ENCODE measurements at regions not wholly inside any gene's neighbourhood (a gene's known extent, or its start where the extent isn't known, plus 50 kb on each side); places are given as distances from the start of the nearest gene placed in this dataset.
"Not testable (repeated sequence)": the region's sequence is repeated elsewhere in the genome, so short reads cannot be mapped to it uniquely, and the experiment has no call there.

DNA sequence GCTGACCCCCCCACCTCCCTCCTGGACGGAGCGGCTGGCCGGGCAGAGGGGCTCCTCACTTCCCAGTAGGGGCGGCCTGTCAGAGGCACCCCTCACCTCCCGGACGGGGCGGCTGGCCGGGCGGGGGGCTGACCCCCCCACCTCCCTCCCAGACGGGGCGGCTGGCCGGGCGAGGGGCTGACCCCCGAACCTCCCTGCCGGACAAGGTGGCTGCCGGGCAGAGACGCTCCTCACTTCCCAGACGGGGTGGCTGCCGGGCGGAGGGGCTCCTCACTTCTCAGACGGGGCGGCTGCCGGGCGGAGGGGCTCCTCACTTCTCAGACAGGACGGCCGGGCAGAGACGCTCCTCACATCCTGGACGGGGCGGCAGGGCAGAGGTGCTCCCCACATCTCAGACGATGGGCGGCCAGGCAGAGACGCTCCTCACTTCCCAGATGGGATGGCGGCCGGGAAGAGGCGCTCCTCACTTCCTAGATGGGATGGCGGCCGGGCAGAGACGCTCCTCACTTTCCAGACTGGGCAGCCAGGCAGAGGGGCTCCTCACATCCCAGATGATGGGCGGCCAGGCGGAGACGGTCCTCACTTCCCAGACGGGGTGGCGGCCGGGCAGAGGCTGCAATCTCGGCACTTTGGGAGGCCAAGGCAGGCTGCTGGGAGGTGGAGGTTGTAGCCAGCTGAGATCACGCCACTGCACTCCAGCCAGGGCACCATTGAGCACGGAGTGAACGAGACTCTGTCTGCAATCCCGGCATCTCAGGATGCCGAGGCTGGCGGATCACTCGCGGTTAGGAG is 66.2 kb upstream of the PAPPA2 start:
- not testable (repeated sequence) for DNase-seq (ENCODE audit: low read depth, low spot score)

GRCh38 chr1:176391621-176392020 is 71.4 kb upstream of the PAPPA2 start:
- no peak for DNase-seq (ENCODE audit: low read depth, low spot score)

GRCh38 chr1:176384841-176385240 is 78.1 kb upstream of the PAPPA2 start:
- no peak for DNase-seq (ENCODE audit: low read depth, low spot score)

DNA sequence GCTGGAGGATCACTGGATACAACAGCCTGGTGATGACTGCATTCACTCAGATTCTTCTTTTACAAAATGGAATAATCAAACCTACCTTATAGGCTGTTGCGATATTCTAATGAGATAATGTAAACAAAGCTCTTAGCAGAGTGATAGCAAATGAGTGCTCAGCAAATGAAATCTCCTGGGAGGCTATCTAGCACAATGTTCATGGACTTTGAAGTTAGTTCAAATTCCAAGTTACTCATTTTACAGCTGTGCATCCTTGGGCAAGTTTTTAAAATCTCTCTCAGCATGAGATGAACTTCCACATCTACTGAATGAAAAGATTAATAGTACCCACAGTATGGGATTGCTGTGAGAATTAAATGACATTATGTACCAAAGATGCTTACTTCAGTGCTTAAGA is 80.8 kb upstream of the PAPPA2 start:
- DNase-seq (ENCODE audit: low read depth, low spot score): no peak

DNA sequence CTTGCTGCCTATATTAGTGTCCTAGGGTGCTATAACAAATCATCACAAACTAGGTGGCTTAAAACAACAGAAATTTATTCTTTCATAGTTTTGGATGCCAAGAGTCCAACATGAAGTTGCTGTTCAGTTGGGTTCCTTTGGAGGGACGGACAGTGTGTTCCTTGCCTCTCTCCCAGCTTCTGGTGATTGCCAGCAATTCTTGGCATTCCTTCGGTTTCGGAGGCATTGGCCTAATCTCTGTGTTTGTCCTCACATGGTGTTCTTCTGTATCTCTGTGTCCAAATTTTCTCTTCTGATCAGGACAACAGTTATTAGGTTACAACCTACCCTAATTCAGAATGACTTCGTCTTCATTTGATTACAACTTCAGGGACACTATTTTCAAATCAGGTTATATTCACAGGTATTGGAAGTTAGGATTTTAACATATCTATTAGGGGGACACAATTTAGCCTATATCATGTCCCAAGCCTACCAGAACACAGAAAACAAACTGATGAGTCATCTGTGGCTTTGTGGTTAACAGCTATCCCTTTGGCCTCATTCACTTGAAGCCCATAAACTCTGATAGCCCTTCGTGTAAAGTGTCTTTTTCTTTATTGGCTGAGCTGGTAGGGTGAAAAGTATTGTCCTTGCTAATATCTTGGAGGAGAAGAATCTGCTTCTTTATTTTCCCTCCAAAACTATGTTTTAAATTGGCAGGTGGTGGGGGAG is 83.2 kb upstream of the PAPPA2 start:
- DNase-seq (ENCODE audit: low read depth, low spot score): no peak

DNA sequence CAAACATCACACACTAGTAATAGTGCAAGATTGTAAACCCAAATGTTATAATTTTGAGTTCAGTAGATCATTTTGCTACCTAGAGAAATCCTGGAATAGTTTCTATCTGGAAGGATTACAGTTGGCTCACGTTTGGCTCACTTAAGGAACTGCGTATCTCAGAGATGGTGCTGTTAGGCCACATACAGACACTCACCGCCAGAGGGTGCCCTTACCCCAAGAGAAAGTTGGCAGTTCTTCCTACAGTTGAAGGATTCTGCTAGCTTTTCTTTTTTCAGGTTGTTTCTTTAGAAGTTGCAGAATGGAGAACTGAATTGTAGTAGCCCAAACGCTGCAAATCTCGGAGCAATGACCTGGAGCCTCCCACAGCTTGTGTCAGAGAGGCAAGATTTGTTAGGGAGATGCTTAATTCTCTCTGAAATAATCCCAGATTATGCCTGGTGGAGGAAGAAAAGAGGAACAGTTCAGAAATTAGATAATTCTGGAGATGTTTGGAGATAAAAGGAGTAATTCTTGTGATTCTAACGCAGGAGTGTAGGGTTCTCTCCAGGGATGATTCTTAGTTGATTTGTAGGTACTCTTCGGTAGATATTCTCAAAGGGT is 87.9 kb upstream of the PAPPA2 start:
- peak; percentile 13 for DNase-seq (ENCODE audit: low read depth, low spot score)

DNA sequence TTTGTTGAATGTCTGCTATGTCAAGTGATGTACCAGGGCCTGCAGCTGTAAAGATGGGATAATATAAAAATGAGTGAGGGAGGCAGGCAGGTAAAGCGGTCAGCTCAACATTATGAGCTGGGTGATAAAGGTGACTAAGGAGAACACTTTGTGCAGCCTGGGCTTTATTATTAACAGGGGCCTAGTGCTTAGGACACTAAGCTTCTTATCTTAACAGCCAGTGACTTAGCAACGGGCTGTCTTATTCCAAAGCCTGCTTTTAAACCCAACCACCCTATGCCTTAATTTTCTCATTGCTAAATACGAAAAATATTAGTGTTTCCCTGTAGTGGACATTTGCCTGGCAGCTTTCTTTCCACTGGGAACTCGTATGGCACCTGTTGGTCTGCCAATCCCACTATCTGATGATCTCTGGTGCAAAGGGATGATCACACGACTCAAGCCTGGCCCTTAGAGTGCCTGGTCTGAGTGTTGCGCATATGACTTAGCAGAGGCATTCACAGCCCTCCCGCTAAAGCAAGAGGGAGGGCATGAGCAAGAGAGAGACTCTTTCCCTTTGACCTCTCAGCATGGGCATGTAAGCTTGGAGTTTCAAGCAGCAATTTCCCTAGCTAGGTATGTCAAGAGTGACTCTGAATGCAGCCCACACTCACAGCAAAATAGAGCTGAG is 98.6 kb upstream of the PAPPA2 start:
- DNase-seq (ENCODE audit: low read depth, low spot score): no peak

- not testable (repeated sequence) for DNase-seq (ENCODE audit: low read depth, low spot score)
Measured at GRCh38 chr1:176349135-176349715, 113.8 kb upstream of the PAPPA2 start.

GRCh38 chr1:176341656-176342055 is 121.3 kb upstream of the PAPPA2 start:
- DNase-seq (ENCODE audit: low read depth, low spot score): no peak

DNA sequence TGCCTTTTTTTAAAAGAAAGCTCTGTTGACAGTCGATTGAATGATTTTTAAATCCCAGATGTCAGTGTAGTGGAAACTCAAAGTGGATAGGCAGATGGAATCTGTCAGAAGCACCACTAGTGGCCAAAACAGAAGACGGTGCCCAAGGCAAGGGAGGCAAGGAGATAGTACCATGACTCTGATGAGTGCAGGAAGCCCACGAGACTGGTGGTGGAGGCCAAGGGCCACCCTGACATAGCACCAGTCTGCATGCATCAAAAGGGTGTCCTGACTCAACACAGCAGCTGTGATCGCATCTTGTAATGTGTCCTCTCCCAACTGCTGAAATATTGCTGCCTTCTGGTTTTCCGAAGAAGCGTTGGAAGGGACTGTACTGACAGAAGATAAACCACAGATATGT is 124.1 kb upstream of the PAPPA2 start:
- DNase-seq (ENCODE audit: low read depth, low spot score): no peak

DNA sequence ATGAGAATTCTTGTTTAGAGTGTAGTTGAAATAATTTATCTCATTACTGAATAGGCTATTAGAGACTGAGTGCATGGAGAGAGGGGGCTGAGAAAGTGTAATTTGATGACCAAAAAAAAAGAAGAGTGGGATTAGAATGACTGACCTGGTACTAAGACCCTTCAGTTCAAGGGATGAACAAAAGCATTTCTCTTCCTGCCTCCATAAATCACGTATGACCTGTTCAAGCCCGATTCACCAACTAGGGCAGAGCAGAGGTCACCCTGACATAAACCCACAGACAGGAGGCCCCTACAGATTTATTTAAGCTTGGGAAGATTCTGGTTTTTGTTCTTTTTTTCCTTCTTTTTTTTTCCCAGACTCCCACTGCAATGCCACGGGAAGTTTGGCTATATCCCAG is 123.7 kb upstream of the COP1 start:
- DNase-seq (ENCODE audit: low read depth, low spot score): no peak

GRCh38 chr1:176325664-176326063 is 118.6 kb upstream of the COP1 start:
- DNase-seq (ENCODE audit: low read depth, low spot score): no peak

GRCh38 chr1:176323472-176323871 is 116.4 kb upstream of the COP1 start:
- DNase-seq (ENCODE audit: low read depth, low spot score): no peak

GRCh38 chr1:176315519-176316220 is 108.6 kb upstream of the COP1 start:
- no peak for DNase-seq (ENCODE audit: low read depth, low spot score)

GRCh38 chr1:176296602-176297001 is 89.5 kb upstream of the COP1 start:
- not testable (repeated sequence) for DNase-seq (ENCODE audit: low read depth, low spot score)

DNA sequence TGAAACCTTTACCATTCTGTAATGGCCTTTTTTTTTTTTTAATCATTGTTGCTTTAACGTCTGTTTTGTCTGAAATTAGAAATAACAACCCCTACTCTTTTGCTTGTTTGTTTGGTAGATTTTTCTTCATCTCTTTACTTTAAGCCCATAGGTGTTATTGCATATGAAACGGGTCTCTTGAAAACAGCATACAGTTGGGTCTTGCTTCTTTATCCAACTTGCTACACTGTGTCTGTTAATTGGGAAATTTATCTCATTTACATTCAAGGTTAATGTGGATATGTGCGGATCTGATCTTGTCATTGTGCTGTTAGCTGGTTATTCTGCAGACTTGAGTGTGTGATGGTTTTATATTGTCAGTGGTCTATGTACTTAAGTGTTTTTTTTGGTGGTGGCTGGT is 78.9 kb upstream of the COP1 start:
- DNase-seq (ENCODE audit: low read depth, low spot score): no peak

DNA sequence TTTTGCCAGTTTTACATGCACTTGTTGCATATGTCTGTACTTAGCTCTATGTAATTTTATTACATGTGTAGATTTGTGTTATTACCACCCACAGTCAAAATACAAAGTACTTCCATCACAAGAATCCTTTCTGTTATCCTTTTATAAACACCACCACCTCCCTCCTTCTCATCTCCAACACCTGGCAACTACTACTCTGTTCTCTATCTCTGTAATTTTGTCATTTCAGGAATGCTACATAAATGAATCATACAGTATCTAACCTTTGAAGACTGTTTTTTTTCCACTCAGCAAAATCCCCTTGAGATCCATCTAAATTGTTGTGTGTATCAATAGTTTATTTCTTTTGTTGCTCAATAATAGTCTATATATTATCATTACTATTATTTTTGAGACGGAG is 64.5 kb upstream of the COP1 start:
- no peak for DNase-seq (ENCODE audit: low read depth, low spot score)
